Upper lobe of right lung (tissue), 1 donor: ENCODE measurements at regions not wholly inside any gene's neighbourhood (a gene's known extent, or its start where the extent isn't known, plus 50 kb on each side); places are given as distances from the start of the nearest gene placed in this dataset.

Experiments used
- ATAC-seq: fragments of 200-7000 bp; cut with Tn5 transposase; one replicate; pipeline ENCODE4 v1.9.1; 2020; ENCODE audit warnings: mild to moderate bottlenecking, moderate library complexity
- DNase-seq: peaks from one replicate; pipeline ENCODE4 v3.0.0-alpha.2; 2020
- H3K27ac ChIP-seq: fragments of 200-600 bp; one replicate; pipeline ENCODE4 v1.8.0; 2022
- H3K27me3 ChIP-seq: fragments of 200-600 bp; one replicate; pipeline ENCODE4 v1.8.0; 2022; ENCODE audit warnings: mild to moderate bottlenecking
- H3K36me3 ChIP-seq: fragments of 200-600 bp; one replicate; pipeline ENCODE4 v1.8.0; 2022
- H3K4me1 ChIP-seq: fragments of 200-600 bp; one replicate; pipeline ENCODE4 v1.8.0; 2022
- H3K4me3 ChIP-seq: fragments of 200-600 bp; one replicate; pipeline ENCODE4 v1.8.0; 2022; ENCODE audit warnings: mild to moderate bottlenecking
- H3K9me3 ChIP-seq: fragments of 200-600 bp; one replicate; pipeline ENCODE4 v1.8.0; 2022
- intact Hi-C: fragments of 100-400 bp; cut with DNase I; formaldehyde crosslinking; loops from one replicate; pipeline ENCODE4 v1.11.0; 2022
- TF ChIP-seq, protein P1 (sequence below): fragments of 200-600 bp; IDR thresholded peaks from one replicate; pipeline ENCODE4 v1.8.0; 2022; ENCODE audit warnings: antibody characterized with exemption
- donor health status: DM: no; HTN: yes; CAD: no; lungs with severe emphysema.

DNA sequence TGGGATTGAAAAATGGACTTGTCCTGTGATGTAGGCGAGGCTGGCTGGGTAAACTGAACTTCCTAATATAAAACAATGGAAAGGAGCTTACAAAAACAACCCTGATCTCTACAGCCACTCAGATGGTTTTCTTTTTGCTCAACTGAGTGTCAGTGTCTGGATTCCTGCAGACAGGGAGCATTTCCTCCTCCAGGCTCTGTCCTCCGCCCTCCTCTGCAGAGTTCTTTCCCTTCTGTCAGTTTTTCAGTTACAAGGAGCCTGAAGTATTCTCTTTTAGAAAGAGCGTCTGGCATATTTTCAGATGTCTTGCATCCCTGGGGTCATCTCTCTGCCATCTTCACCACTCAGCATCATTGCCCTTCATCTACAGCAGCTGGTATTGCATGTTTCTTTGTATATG, 50.0 kb upstream of the PITRM1 start:
- TF ChIP-seq, protein P1, sequence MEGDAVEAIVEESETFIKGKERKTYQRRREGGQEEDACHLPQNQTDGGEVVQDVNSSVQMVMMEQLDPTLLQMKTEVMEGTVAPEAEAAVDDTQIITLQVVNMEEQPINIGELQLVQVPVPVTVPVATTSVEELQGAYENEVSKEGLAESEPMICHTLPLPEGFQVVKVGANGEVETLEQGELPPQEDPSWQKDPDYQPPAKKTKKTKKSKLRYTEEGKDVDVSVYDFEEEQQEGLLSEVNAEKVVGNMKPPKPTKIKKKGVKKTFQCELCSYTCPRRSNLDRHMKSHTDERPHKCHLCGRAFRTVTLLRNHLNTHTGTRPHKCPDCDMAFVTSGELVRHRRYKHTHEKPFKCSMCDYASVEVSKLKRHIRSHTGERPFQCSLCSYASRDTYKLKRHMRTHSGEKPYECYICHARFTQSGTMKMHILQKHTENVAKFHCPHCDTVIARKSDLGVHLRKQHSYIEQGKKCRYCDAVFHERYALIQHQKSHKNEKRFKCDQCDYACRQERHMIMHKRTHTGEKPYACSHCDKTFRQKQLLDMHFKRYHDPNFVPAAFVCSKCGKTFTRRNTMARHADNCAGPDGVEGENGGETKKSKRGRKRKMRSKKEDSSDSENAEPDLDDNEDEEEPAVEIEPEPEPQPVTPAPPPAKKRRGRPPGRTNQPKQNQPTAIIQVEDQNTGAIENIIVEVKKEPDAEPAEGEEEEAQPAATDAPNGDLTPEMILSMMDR = no peak
- no peak for DNase-seq
- H3K27ac ChIP-seq = no peak overlapping the region
- intact Hi-C loops = no loop called here
- H3K36me3 ChIP-seq = no peaks in the 10 kb centered on the region
- no peaks in the 10 kb centered on the region for H3K27me3 ChIP-seq
- no peaks in the 10 kb centered on the region for H3K9me3 ChIP-seq
- no peak overlapping the region for H3K4me3 ChIP-seq
- H3K4me1 ChIP-seq = peaks cover 2% of the 10 kb centered on the region
- ATAC-seq = no peak
